ENCODE measurements at regions not wholly inside any gene's neighbourhood (a gene's known extent, or its start where the extent isn't known, plus 50 kb on each side); places are given as distances from the start of the nearest gene placed in this dataset.

- no peak for DNase-seq (ENCODE audit: low spot score)
Observed at GRCh38 chr13:75132701-75133695, 349.0 kb downstream of the TBC1D4 start.

- no peak for DNase-seq (ENCODE audit: low spot score)
Observed at GRCh38 chr13:75129331-75129730, 352.6 kb downstream of the TBC1D4 start.

- no peak for DNase-seq (ENCODE audit: low spot score)
Observed at GRCh38 chr13:75124415-75124814, 357.6 kb downstream of the TBC1D4 start.

GRCh38 chr13:75123428-75123827, 358.5 kb downstream of the TBC1D4 start:
- DNase-seq (ENCODE audit: low spot score), result no peak

GRCh38 chr13:75120085-75120484, 361.9 kb downstream of the TBC1D4 start:
- DNase-seq (ENCODE audit: low spot score), result no peak

- DNase-seq (ENCODE audit: low spot score), result no peak
Observed at GRCh38 chr13:75115171-75115570, 366.8 kb downstream of the TBC1D4 start.

GRCh38 chr13:75103976-75104375, 378.0 kb downstream of the TBC1D4 start:
- no peak for DNase-seq (ENCODE audit: low spot score)

- DNase-seq (ENCODE audit: low spot score), result no peak
Observed at GRCh38 chr13:75102001-75102716, 379.8 kb downstream of the TBC1D4 start.

GRCh38 chr13:75101348-75101747, 380.6 kb downstream of the TBC1D4 start:
- no peak for DNase-seq (ENCODE audit: low spot score)

- DNase-seq (ENCODE audit: low spot score), result no peak
Observed at GRCh38 chr13:75092143-75092542, 389.8 kb downstream of the TBC1D4 start.

- no peak for DNase-seq (ENCODE audit: low spot score)
Observed at GRCh38 chr13:75091718-75092117, 390.3 kb downstream of the TBC1D4 start.

GRCh38 chr13:75090872-75091615, 390.9 kb downstream of the TBC1D4 start:
- no peak for DNase-seq (ENCODE audit: low spot score)

- DNase-seq (ENCODE audit: low spot score), result no peak
Observed at GRCh38 chr13:75088915-75089314, 393.1 kb downstream of the TBC1D4 start.

GRCh38 chr13:75079226-75079625, 402.7 kb downstream of the TBC1D4 start:
- no peak for DNase-seq (ENCODE audit: low spot score)

GRCh38 chr13:75076476-75076875, 405.5 kb downstream of the TBC1D4 start:
- DNase-seq (ENCODE audit: low spot score), result no peak

GRCh38 chr13:75073786-75074185, 408.2 kb downstream of the TBC1D4 start:
- no peak for DNase-seq (ENCODE audit: low spot score)

GRCh38 chr13:75072891-75073290, 409.1 kb downstream of the TBC1D4 start:
- no peak for DNase-seq (ENCODE audit: low spot score)

GRCh38 chr13:75072368-75072767, 409.6 kb downstream of the TBC1D4 start:
- no peak for DNase-seq (ENCODE audit: low spot score)

GRCh38 chr13:75071796-75072195, 410.2 kb downstream of the TBC1D4 start:
- no peak for DNase-seq (ENCODE audit: low spot score)

- no peak for DNase-seq (ENCODE audit: low spot score)
Observed at GRCh38 chr13:75071395-75071794, 410.6 kb downstream of the TBC1D4 start.

GRCh38 chr13:75061909-75062308, 420.1 kb downstream of the TBC1D4 start:
- DNase-seq (ENCODE audit: low spot score), result no peak

- no peak for DNase-seq (ENCODE audit: low spot score)
Observed at GRCh38 chr13:75055296-75055695, 426.7 kb downstream of the TBC1D4 start.

Measured in COLO829 (cell line).